ENCODE measurements at regions not wholly inside any gene's neighbourhood (a gene's known extent, or its start where the extent isn't known, plus 50 kb on each side); places are given as distances from the start of the nearest gene placed in this dataset.

DNA sequence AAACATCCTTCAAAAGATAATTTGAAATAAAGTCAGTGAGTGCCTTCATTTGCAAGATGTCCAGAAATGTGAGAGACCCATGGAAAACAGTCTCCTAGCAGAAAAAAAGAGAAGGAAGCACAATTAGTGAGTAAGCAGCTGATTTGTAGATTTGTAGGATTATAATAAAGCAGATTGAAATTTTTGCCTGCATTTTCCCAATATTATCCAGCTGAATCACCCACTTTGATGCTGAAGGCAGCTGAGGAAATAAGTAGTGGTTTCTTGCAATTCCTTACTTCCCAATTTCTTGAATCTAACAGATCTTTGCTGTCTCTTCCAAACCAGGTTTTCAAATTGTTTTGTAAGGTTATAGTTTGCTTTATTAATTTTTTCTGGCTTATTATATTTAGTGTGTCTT, 181.4 kb downstream of the GNAT3 start:
- H3K27ac ChIP-seq, result no peak overlapping the region
- no peaks in the 10 kb centered on the region for H3K36me3 ChIP-seq
- no peak overlapping the region for H3K9ac ChIP-seq
- no peak overlapping the region for H3K4me2 ChIP-seq
- H3K4me1 ChIP-seq, result no peaks in the 10 kb centered on the region
- no peaks in the 10 kb centered on the region for H3K9me3 ChIP-seq (replicated peaks in 1 of 11)
- no peak for TF ChIP-seq Cebpa-rat (IDR thresholded peaks at IDR 0.05)
- no peaks in the 10 kb centered on the region for H4K20me1 ChIP-seq
- no peaks in the 10 kb centered on the region for H3K27me3 ChIP-seq
- H3K4me3 ChIP-seq, result no peak overlapping the region

DNA sequence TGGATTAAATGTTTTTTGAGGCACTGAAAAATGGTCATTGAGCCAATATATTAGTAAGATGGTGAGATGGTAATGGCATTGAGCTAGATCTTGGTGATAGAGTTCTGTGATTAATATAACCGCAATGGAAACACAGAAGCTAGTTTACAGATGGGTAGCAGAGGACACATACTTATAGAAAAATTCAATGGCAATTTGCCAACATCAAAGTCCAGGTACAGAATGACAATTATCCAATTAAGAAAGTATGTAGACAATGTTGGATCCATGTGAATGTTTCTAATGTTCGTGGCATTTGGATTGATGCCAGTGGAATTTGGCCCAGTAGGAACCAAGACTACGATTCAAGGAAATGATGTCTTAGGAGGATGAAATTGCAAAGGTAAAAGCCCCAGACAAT, 187.8 kb downstream of the GNAT3 start:
- no peak overlapping the region for H3K27ac ChIP-seq
- H3K9ac ChIP-seq, result no peak overlapping the region
- H3K36me3 ChIP-seq, result no peaks in the 10 kb centered on the region
- no peak overlapping the region for H3K4me3 ChIP-seq
- H3K4me2 ChIP-seq, result no peak overlapping the region
- no peaks in the 10 kb centered on the region for H3K9me3 ChIP-seq (replicated peaks in 1 of 11)
- no peaks in the 10 kb centered on the region for H3K4me1 ChIP-seq
- no peaks in the 10 kb centered on the region for H4K20me1 ChIP-seq
- no peaks in the 10 kb centered on the region for H3K27me3 ChIP-seq
- no peak for TF ChIP-seq Cebpa-rat (IDR thresholded peaks at IDR 0.05)

DNA sequence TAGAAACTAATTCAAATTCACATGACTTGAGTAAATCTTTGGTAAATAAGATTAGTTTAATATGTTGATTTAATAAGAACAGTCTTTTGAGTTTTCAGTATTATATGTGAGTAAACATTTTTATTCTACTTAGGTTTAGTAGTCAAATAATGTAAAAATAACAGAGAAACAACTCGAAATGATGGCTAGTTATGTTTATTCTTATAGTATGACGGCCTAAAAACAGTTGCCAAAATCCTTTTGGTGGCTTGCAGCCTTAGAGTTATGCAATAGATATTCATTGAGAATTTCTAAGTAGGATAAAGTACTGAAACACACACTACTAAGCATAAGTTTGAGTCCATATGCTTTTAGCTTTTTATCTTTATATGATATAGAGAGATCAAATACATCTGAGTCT, 184.8 kb downstream of the GNAI1 start:
- Histone ChIP-seq H3K36me3 (no peaks in the 10 kb centered on the region), H4K20me1 (no peaks in the 10 kb centered on the region), H3K4me1 (no peaks in the 10 kb centered on the region), H3K27me3 (no peaks in the 10 kb centered on the region), H3K4me3 (no peak overlapping the region), H3K9me3 (replicated peaks in 1 of 11) (no peaks in the 10 kb centered on the region), H3K9ac (no peak overlapping the region), H3K27ac (no peak overlapping the region), H3K4me2 (no peak overlapping the region)
- TF ChIP-seq Cebpa-rat (IDR thresholded peaks at IDR 0.05), result no peak

- no peak overlapping the region for H3K4me2 ChIP-seq
- H3K4me1 ChIP-seq, result no peaks in the 10 kb centered on the region
- H3K4me3 ChIP-seq, result no peak overlapping the region
- no peak overlapping the region for H3K9ac ChIP-seq
- no peaks in the 10 kb centered on the region for H3K36me3 ChIP-seq
- H3K9me3 ChIP-seq (replicated peaks in 1 of 11), result no peaks in the 10 kb centered on the region
- TF ChIP-seq Cebpa-rat (IDR thresholded peaks at IDR 0.05), result no peak
- H4K20me1 ChIP-seq, result no peaks in the 10 kb centered on the region
- no peaks in the 10 kb centered on the region for H3K27me3 ChIP-seq
- no peak overlapping the region for H3K27ac ChIP-seq
Measured at GRCh38 chr7:80318081-80318480, 183.4 kb downstream of the GNAI1 start.

DNA sequence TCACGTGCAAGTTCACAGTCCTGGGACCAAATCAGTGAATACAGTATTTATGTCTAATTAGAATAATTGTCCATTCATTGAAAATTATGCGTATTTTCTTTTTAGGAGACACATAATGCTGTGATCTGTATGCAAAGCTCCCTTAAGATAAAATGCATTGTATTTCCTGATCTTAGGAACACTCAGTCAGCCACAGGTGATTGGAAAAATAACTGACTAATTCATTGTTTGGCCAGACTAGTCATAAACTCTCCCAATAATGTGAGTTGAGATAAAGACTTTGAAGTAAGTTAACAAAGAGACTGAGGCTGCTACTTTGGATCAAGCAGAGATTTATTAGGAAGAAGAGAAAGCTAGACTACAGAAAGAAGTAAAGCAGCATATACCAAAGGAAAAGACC, 182.2 kb downstream of the GNAI1 start:
- Histone ChIP-seq H3K36me3 (no peaks in the 10 kb centered on the region), H3K4me1 (no peaks in the 10 kb centered on the region), H3K4me2 (no peak overlapping the region), H3K4me3 (no peak overlapping the region), H3K9ac (no peak overlapping the region), H4K20me1 (no peaks in the 10 kb centered on the region), H3K27ac (no peak overlapping the region), H3K9me3 (replicated peaks in 1 of 11) (no peaks in the 10 kb centered on the region), H3K27me3 (no peaks in the 10 kb centered on the region)
- TF ChIP-seq Cebpa-rat (IDR thresholded peaks at IDR 0.05), result no peak

DNA sequence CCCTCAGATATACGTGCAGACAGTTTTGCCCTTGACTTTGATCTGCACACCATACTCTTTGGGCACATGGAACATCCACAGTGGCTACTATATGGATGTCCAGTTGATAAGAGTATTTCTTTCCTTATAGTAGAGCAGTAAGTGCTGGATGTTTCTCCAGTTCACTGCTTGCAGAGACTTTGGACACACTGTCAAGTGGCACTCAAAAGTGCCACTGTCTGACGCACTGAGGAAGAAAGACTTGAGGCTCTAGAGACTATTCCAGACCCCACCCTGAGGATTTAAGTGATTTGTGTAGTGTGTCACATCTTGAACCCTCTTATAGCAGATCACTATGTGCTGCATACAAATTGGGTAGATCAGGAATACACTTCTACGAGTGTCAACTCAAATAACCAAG, 179.1 kb downstream of the GNAI1 start:
- Histone ChIP-seq H3K36me3 (no peaks in the 10 kb centered on the region), H3K4me3 (no peak overlapping the region), H3K27me3 (no peaks in the 10 kb centered on the region), H3K4me2 (no peak overlapping the region), H3K9me3 (replicated peaks in 1 of 11) (no peaks in the 10 kb centered on the region), H3K27ac (no peak overlapping the region), H4K20me1 (no peaks in the 10 kb centered on the region), H3K4me1 (no peaks in the 10 kb centered on the region), H3K9ac (no peak overlapping the region)
- no peak for TF ChIP-seq Cebpa-rat (IDR thresholded peaks at IDR 0.05)

- TF ChIP-seq Cebpa-rat (IDR thresholded peaks at IDR 0.05), result no peak
- no peaks in the 10 kb centered on the region for H3K9me3 ChIP-seq (replicated peaks in 1 of 11)
- H3K4me1 ChIP-seq, result no peaks in the 10 kb centered on the region
- no peak overlapping the region for H3K9ac ChIP-seq
- H3K27ac ChIP-seq, result no peak overlapping the region
- H3K36me3 ChIP-seq, result no peaks in the 10 kb centered on the region
- H3K4me3 ChIP-seq, result no peak overlapping the region
- H3K27me3 ChIP-seq, result no peaks in the 10 kb centered on the region
- H3K4me2 ChIP-seq, result no peak overlapping the region
- H4K20me1 ChIP-seq, result no peaks in the 10 kb centered on the region
Measured at GRCh38 chr7:80313067-80313626, 178.5 kb downstream of the GNAI1 start.

DNA sequence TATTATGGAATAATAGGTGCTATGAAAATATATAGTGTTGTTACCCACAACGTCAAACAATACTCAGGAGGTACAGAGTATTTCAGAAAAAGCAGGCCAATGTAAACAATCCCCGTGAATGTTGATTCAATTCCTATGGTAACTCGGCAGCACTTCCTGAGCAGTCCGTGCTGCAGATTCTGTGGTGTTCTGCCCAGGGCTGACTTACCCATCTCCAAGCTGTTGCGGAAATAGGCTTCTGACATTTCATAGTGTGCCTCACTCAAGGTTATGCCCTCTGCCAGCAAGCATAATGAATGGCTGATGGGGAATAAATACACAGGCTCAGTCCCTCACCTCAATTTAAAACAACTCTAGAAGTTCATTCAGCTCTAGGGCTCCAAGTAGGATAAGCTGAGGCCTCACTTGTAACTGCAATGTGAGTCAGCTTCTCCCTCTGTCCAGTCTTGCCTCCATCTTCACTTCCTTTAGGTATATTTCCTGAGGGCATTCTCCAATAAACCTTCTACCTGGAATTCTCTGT, 177.6 kb downstream of the GNAI1 start:
- no peaks in the 10 kb centered on the region for H4K20me1 ChIP-seq
- no peak overlapping the region for H3K9ac ChIP-seq
- no peaks in the 10 kb centered on the region for H3K4me1 ChIP-seq
- no peaks in the 10 kb centered on the region for H3K36me3 ChIP-seq
- no peaks in the 10 kb centered on the region for H3K27me3 ChIP-seq
- H3K9me3 ChIP-seq (replicated peaks in 1 of 11), result no peaks in the 10 kb centered on the region
- no peak for TF ChIP-seq Cebpa-rat (IDR thresholded peaks at IDR 0.05)
- H3K4me2 ChIP-seq, result no peak overlapping the region
- H3K4me3 ChIP-seq, result no peak overlapping the region
- no peak overlapping the region for H3K27ac ChIP-seq

- H3K4me2 ChIP-seq, result no peak overlapping the region
- H3K36me3 ChIP-seq, result no peaks in the 10 kb centered on the region
- H3K9ac ChIP-seq, result no peak overlapping the region
- H3K4me1 ChIP-seq, result no peaks in the 10 kb centered on the region
- H3K27ac ChIP-seq, result no peak overlapping the region
- H3K4me3 ChIP-seq, result no peak overlapping the region
- H4K20me1 ChIP-seq, result no peaks in the 10 kb centered on the region
- TF ChIP-seq Cebpa-rat (IDR thresholded peaks at IDR 0.05), result no peak
- no peaks in the 10 kb centered on the region for H3K9me3 ChIP-seq (replicated peaks in 1 of 11)
- no peaks in the 10 kb centered on the region for H3K27me3 ChIP-seq
Measured at GRCh38 chr7:80311313-80311712, 176.7 kb downstream of the GNAI1 start.

- Histone ChIP-seq H3K4me2 (no peak overlapping the region), H3K4me1 (no peaks in the 10 kb centered on the region), H3K4me3 (no peak overlapping the region), H4K20me1 (no peaks in the 10 kb centered on the region), H3K27ac (no peak overlapping the region), H3K27me3 (no peaks in the 10 kb centered on the region), H3K9me3 (replicated peaks in 1 of 11) (no peaks in the 10 kb centered on the region), H3K9ac (no peak overlapping the region), H3K36me3 (no peaks in the 10 kb centered on the region)
- TF ChIP-seq Cebpa-rat (IDR thresholded peaks at IDR 0.05), result no peak
Measured at GRCh38 chr7:80309971-80310549, 175.4 kb downstream of the GNAI1 start.

Measured in BLaER1 treated with 17β-estradiol and CSF1 and Interleukin-3, amounts not matched to agents 10 nM and 100 nM (cell line).